Activated CD4-positive, alpha-beta T cell treated with anti-CD3 and anti-CD28 coated beads, Interleukin-2, amount 10 ng/mL, durations not matched to agents 7 days and 5 days (primary cell): ENCODE measurements at regions not wholly inside any gene's neighbourhood (a gene's known extent, or its start where the extent isn't known, plus 50 kb on each side); places are given as distances from the start of the nearest gene placed in this dataset.

Source experiments
- CTCF ChIA-PET: fragments of 350-600 bp; sonication (Branson Sonifier 250); formaldehyde crosslinking; loops from one replicate; lab custom pipeline; 2021; ENCODE audit warnings: antibody characterized with exemption; lab: Charles Lee
- POLR2A ChIA-PET: fragments of 350-600 bp; sonication (Branson Sonifier 250); formaldehyde crosslinking; loops from one replicate; lab custom pipeline; 2021; ENCODE audit warnings: antibody characterized with exemption; lab: Charles Lee
- DNase-seq: peaks from one replicate; pipeline ENCODE4 v3.0.0-alpha.2; 2020
- H3K27ac Mint-ChIP-seq: one replicate; pipeline ENCODE4 v1.8.0; 2021; ENCODE audit warnings: mild to moderate bottlenecking, moderate library complexity, mixed read lengths
- H3K27me3 Mint-ChIP-seq: one replicate; pipeline ENCODE4 v1.8.0; 2021; ENCODE audit warnings: mixed read lengths
- H3K36me3 Mint-ChIP-seq: one replicate; pipeline ENCODE4 v1.8.0; 2021; ENCODE audit warnings: low read depth, mixed read lengths
- H3K4me1 Mint-ChIP-seq: one replicate; pipeline ENCODE4 v1.8.0; 2021; ENCODE audit warnings: mixed read lengths
- H3K4me3 Mint-ChIP-seq: one replicate; pipeline ENCODE4 v1.8.0; 2021; ENCODE audit warnings: mild to moderate bottlenecking, moderate library complexity, mixed read lengths
- H3K9me3 Mint-ChIP-seq: one replicate; pipeline ENCODE4 v1.8.0; 2021; ENCODE audit warnings: mixed read lengths

GRCh38 chr1:209387271-209387968 lies 196.1 kb upstream of the CAMK1G start:
- no peak for DNase-seq
- Mint-ChIP-seq H3K27me3 (peaks cover 4% of the 10 kb centered on the region), H3K36me3 (no peaks in the 10 kb centered on the region), H3K27ac (no peak overlapping the region), H3K4me3 (no peak overlapping the region), H3K4me1 (no peaks in the 10 kb centered on the region), H3K9me3 (no peaks in the 10 kb centered on the region)
- ChIA-PET CTCF (no interaction called here), POLR2A (no interaction called here)

GRCh38 chr1:209387969-209388329 lies 195.6 kb upstream of the CAMK1G start:
- H3K4me1 Mint-ChIP-seq = no peaks in the 10 kb centered on the region
- POLR2A ChIA-PET = no interaction called here
- DNase-seq = no peak
- H3K9me3 Mint-ChIP-seq = no peaks in the 10 kb centered on the region
- CTCF ChIA-PET = no interaction called here
- no peak overlapping the region for H3K27ac Mint-ChIP-seq
- no peaks in the 10 kb centered on the region for H3K36me3 Mint-ChIP-seq
- H3K27me3 Mint-ChIP-seq = peaks cover 4% of the 10 kb centered on the region
- no peak overlapping the region for H3K4me3 Mint-ChIP-seq

- POLR2A ChIA-PET = no interaction called here
- Mint-ChIP-seq H3K27me3 (peaks cover 6% of the 10 kb centered on the region), H3K4me1 (no peaks in the 10 kb centered on the region), H3K4me3 (no peak overlapping the region), H3K27ac (no peak overlapping the region), H3K9me3 (no peaks in the 10 kb centered on the region), H3K36me3 (no peaks in the 10 kb centered on the region)
- no peak for DNase-seq
- CTCF ChIA-PET = no interaction called here
Observed at GRCh38 chr1:209388358-209388757, 195.2 kb upstream of the CAMK1G start.

GRCh38 chr1:209389258-209389657 lies 194.3 kb upstream of the CAMK1G start:
- Mint-ChIP-seq H3K36me3 (no peaks in the 10 kb centered on the region), H3K9me3 (no peaks in the 10 kb centered on the region), H3K27ac (no peak overlapping the region), H3K4me3 (no peak overlapping the region), H3K4me1 (no peaks in the 10 kb centered on the region), H3K27me3 (peaks cover 6% of the 10 kb centered on the region)
- ChIA-PET POLR2A (no interaction called here), CTCF (no interaction called here)
- DNase-seq = no peak

- Mint-ChIP-seq H3K27ac (no peak overlapping the region), H3K9me3 (no peaks in the 10 kb centered on the region), H3K36me3 (no peaks in the 10 kb centered on the region), H3K27me3 (peaks cover 11% of the 10 kb centered on the region), H3K4me3 (no peak overlapping the region), H3K4me1 (no peaks in the 10 kb centered on the region)
- ChIA-PET CTCF (no interaction called here), POLR2A (no interaction called here)
- DNase-seq = no peak
Observed at GRCh38 chr1:209389975-209390374, 193.5 kb upstream of the CAMK1G start.

- ChIA-PET POLR2A (no interaction called here), CTCF (no interaction called here)
Observed at GRCh38 chr1:209390764-209391163, 192.8 kb upstream of the CAMK1G start.

GRCh38 chr1:209391792-209392191 lies 191.7 kb upstream of the CAMK1G start:
- Mint-ChIP-seq H3K36me3 (no peaks in the 10 kb centered on the region), H3K4me1 (no peaks in the 10 kb centered on the region), H3K9me3 (no peaks in the 10 kb centered on the region), H3K27ac (no peak overlapping the region), H3K4me3 (no peak overlapping the region), H3K27me3 (peaks cover 19% of the 10 kb centered on the region)
- ChIA-PET POLR2A (no interaction called here), CTCF (no interaction called here)
- DNase-seq = no peak

More at GRCh38 chr1:209390764-209391163, 192.8 kb upstream of the CAMK1G start:
- Mint-ChIP-seq H3K9me3 (no peaks in the 10 kb centered on the region), H3K4me1 (no peaks in the 10 kb centered on the region), H3K4me3 (no peak overlapping the region), H3K27ac (no peak overlapping the region), H3K27me3 (peaks cover 19% of the 10 kb centered on the region), H3K36me3 (no peaks in the 10 kb centered on the region)
- DNase-seq = no peak

GRCh38 chr1:209395169-209395568 lies 188.3 kb upstream of the CAMK1G start:
- Mint-ChIP-seq H3K4me3 (no peak overlapping the region), H3K9me3 (no peaks in the 10 kb centered on the region), H3K4me1 (peaks cover 2% of the 10 kb centered on the region), H3K27ac (no peak overlapping the region), H3K27me3 (peaks cover 27% of the 10 kb centered on the region), H3K36me3 (no peaks in the 10 kb centered on the region)
- CTCF ChIA-PET = interaction anchor here (0.6 kb wide), 1 partner anchor 486 kb away, joined by 3 read pairs; no protein-coding TSS in a partner anchor
- no peak for DNase-seq
- POLR2A ChIA-PET = no interaction called here

GRCh38 chr1:209397371-209397770 lies 186.1 kb upstream of the CAMK1G start:
- no peaks in the 10 kb centered on the region for H3K9me3 Mint-ChIP-seq
- CTCF ChIA-PET = interaction anchor here (1.0 kb wide), 1 partner anchor 1138 kb away, joined by 3 read pairs; no protein-coding TSS in a partner anchor
- DNase-seq = no peak
- H3K27me3 Mint-ChIP-seq = peaks cover 24% of the 10 kb centered on the region
- no peak overlapping the region for H3K4me3 Mint-ChIP-seq
- H3K36me3 Mint-ChIP-seq = no peaks in the 10 kb centered on the region
- no peak overlapping the region for H3K27ac Mint-ChIP-seq
- H3K4me1 Mint-ChIP-seq = peaks cover 2% of the 10 kb centered on the region
- POLR2A ChIA-PET = interaction anchor here (0.6 kb wide), 1 partner anchor 293 kb away, joined by 3 read pairs; no protein-coding TSS in a partner anchor

- Mint-ChIP-seq H3K4me1 (peaks cover 2% of the 10 kb centered on the region), H3K4me3 (no peak overlapping the region), H3K9me3 (no peaks in the 10 kb centered on the region), H3K36me3 (no peaks in the 10 kb centered on the region), H3K27me3 (peaks cover 24% of the 10 kb centered on the region), H3K27ac (no peak overlapping the region)
- POLR2A ChIA-PET = interaction anchor here (0.6 kb wide), 1 partner anchor 294 kb away, joined by 3 read pairs; no protein-coding TSS in a partner anchor
- CTCF ChIA-PET = interaction anchor here (1.0 kb wide), 1 partner anchor 1138 kb away, joined by 3 read pairs; no protein-coding TSS in a partner anchor
- DNase-seq = no peak
Observed at GRCh38 chr1:209397910-209398309, 185.6 kb upstream of the CAMK1G start.

GRCh38 chr1:209398313-209398991 lies 185.1 kb upstream of the CAMK1G start:
- Mint-ChIP-seq H3K27me3 (peaks cover 23% of the 10 kb centered on the region), H3K36me3 (no peaks in the 10 kb centered on the region), H3K9me3 (no peaks in the 10 kb centered on the region), H3K4me1 (peaks cover 2% of the 10 kb centered on the region), H3K27ac (no peak overlapping the region), H3K4me3 (no peak overlapping the region)
- no peak for DNase-seq
- ChIA-PET POLR2A (no interaction called here), CTCF (interaction anchor here (0.8 to 1.0 kb wide), 2 partner anchors 24 to 1137 kb away, joined by 3 read pairs; no protein-coding TSS in a partner anchor)

GRCh38 chr1:209399800-209400199 lies 183.7 kb upstream of the CAMK1G start:
- Mint-ChIP-seq H3K27me3 (peaks cover 21% of the 10 kb centered on the region), H3K36me3 (no peaks in the 10 kb centered on the region), H3K4me1 (peaks cover 2% of the 10 kb centered on the region), H3K27ac (no peak overlapping the region), H3K4me3 (no peak overlapping the region), H3K9me3 (no peaks in the 10 kb centered on the region)
- ChIA-PET CTCF (no interaction called here), POLR2A (no interaction called here)
- DNase-seq = no peak
